Loucy (cell line): ENCODE measurements at regions not wholly inside any gene's neighbourhood (a gene's known extent, or its start where the extent isn't known, plus 50 kb on each side); places are given as distances from the start of the nearest gene placed in this dataset.

Experiments
- H2AFZ ChIP-seq: fragments of 200-600 bp; sonication (generic); 2 replicates; pipeline ENCODE4 v1.6.0; 2016; ENCODE audit warnings: antibody characterized with exemption, mild to moderate bottlenecking, low read length, moderate library complexity
- H3F3A ChIP-seq: fragments of 200-600 bp; 2 replicates; pipeline ENCODE4 v1.6.0; 2016; ENCODE audit warnings: antibody characterized with exemption, low read depth, mild to moderate bottlenecking
- H3K27me3 ChIP-seq: fragments of 200-600 bp; sonication (generic); 2 replicates; pipeline ENCODE4 v1.6.1; 2014; ENCODE audit warnings: low read length, mild to moderate bottlenecking; ENCODE audit not compliant: insufficient read depth, poor library complexity, severe bottlenecking
- H3K36me3 ChIP-seq: fragments of 200-600 bp; sonication (generic); 2 replicates; pipeline ENCODE4 v1.6.1; 2016; ENCODE audit warnings: low read length; ENCODE audit not compliant: insufficient read depth
- H3K4me1 ChIP-seq: fragments of 200-600 bp; sonication (generic); 2 replicates; pipeline ENCODE4 v1.5.1; 2014; ENCODE audit warnings: low read length, mild to moderate bottlenecking; ENCODE audit not compliant: insufficient read depth, poor library complexity, severe bottlenecking
- H3K4me2 ChIP-seq: fragments of 200-600 bp; sonication (generic); 2 replicates; pipeline ENCODE4 v1.6.0; 2014; ENCODE audit warnings: antibody characterized with exemption, low read length, low read depth, mild to moderate bottlenecking; ENCODE audit not compliant: poor library complexity, severe bottlenecking
- H3K4me3 ChIP-seq: fragments of 200-600 bp; sonication (generic); 2 replicates; pipeline ENCODE4 v1.5.1; 2014; ENCODE audit warnings: low read length, mild to moderate bottlenecking, mixed read lengths; ENCODE audit not compliant: poor library complexity, severe bottlenecking
- H3K79me2 ChIP-seq: fragments of 200-600 bp; sonication (generic); 2 replicates; pipeline ENCODE4 v1.6.1; 2014; ENCODE audit warnings: low read length; ENCODE audit not compliant: insufficient read depth
- H3K9ac ChIP-seq: fragments of 200-600 bp; sonication (generic); 2 replicates; pipeline ENCODE4 v1.6.0; 2014; ENCODE audit warnings: mild to moderate bottlenecking, low read depth, low read length, moderate library complexity; ENCODE audit not compliant: poor library complexity, severe bottlenecking
- H3K9me2 ChIP-seq: fragments of 200-600 bp; sonication (generic); replicated peaks from 2 replicates; pipeline ENCODE4 v1.6.1; 2016; ENCODE audit warnings: low read depth, low read length, mixed read lengths
- H3K9me3 ChIP-seq: fragments of 200-600 bp; sonication (generic); 2 replicates; pipeline ENCODE4 v1.6.1; 2014; ENCODE audit warnings: mild to moderate bottlenecking, antibody characterized with exemption, low read length, low read depth; ENCODE audit not compliant: insufficient read depth
- H4K20me1 ChIP-seq: fragments of 200-600 bp; sonication (generic); 2 replicates; pipeline ENCODE4 v1.6.0; 2014; ENCODE audit warnings: antibody characterized with exemption, low read length, mild to moderate bottlenecking; ENCODE audit not compliant: insufficient read depth, poor library complexity, severe bottlenecking
- EZH2phosphoT487 ChIP-seq: fragments of 200-600 bp; IDR thresholded peaks from 2 replicates; pipeline ENCODE4 v1.6.1; 2018; ENCODE audit warnings: antibody characterized with exemption, mild to moderate bottlenecking, moderate library complexity, borderline replicate concordance
- TF ChIP-seq, protein P1 (sequence below): fragments of 200-600 bp; sonication (generic); conservative IDR thresholded peaks from 2 replicates; pipeline ENCODE4 v1.5.1; 2014; ENCODE audit warnings: mild to moderate bottlenecking, antibody characterized with exemption, low read length

DNA sequence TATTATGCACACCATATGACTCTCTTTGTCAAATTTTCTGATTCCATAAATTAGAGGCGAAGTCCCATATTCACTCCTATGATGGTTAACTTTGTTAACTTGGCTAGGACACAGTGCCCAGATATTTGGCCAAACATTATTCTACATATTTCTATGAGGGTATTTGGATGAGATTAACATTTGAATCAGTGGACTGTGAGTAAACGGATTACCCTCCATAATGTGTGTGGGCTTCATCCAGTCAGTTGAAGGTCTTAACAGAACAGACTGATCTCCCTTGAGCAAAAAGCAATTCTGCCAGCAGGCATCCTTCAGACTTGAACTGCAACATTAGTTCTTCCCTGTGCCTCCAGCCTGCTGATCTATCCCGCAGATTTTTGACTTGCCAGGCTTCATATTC, 69.9 kb downstream of the FZD4 start:
- Histone ChIP-seq H2AFZ (no peak overlapping the region), H3K36me3 (no peaks in the 10 kb centered on the region), H4K20me1 (no peaks in the 10 kb centered on the region), H3K9me3 (no peaks in the 10 kb centered on the region), H3F3A (no peaks in the 10 kb centered on the region), H3K4me1 (no peaks in the 10 kb centered on the region), H3K79me2 (no peaks in the 10 kb centered on the region), H3K4me2 (no peak overlapping the region), H3K4me3 (no peak overlapping the region), H3K9me2 (no peaks in the 10 kb centered on the region), H3K27me3 (no peaks in the 10 kb centered on the region), H3K9ac (no peak overlapping the region)
- no peak for TF ChIP-seq EZH2phosphoT487
- TF ChIP-seq, protein P1, sequence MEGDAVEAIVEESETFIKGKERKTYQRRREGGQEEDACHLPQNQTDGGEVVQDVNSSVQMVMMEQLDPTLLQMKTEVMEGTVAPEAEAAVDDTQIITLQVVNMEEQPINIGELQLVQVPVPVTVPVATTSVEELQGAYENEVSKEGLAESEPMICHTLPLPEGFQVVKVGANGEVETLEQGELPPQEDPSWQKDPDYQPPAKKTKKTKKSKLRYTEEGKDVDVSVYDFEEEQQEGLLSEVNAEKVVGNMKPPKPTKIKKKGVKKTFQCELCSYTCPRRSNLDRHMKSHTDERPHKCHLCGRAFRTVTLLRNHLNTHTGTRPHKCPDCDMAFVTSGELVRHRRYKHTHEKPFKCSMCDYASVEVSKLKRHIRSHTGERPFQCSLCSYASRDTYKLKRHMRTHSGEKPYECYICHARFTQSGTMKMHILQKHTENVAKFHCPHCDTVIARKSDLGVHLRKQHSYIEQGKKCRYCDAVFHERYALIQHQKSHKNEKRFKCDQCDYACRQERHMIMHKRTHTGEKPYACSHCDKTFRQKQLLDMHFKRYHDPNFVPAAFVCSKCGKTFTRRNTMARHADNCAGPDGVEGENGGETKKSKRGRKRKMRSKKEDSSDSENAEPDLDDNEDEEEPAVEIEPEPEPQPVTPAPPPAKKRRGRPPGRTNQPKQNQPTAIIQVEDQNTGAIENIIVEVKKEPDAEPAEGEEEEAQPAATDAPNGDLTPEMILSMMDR, result no peak

DNA sequence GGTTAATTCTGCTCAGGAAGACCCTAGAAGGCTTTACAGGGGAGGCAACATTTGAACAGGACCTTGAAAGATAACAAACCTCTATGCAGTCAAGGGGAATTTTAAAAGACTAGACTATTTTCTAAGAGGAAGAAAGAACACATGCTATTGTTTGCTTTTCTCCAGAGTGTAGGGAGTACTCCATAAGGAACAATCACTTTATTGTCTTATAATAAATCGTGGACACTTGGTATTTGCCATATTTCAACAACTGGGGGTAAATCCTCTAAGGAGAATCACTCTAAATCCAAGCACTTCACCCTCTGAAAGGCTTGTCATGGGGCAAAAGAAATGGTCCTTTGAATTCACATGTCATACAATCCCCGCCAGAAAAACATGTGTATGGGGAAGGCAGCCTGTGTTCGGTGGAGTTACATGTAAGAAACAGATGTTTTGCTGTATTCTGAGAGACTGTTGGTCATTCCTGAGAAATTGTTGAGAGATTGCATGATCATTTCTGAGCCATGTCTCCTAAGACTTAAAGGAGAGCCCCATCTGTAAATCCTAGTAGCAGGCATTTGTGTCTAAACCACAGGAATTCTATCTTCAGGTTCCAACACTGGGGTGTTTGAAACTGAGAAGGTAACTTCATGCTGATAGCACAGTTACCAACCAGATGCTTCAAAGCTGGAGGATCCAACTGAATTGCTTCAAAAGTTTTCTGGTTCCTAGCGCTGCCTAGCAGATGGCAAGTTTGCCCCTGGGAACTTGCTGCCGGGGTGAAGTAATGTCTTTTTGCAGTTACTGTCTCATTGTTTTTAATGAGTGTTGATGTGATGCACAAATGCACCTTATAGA, 66.8 kb downstream of the FZD4 start:
- Histone ChIP-seq H3K4me1 (no peaks in the 10 kb centered on the region), H3K79me2 (no peaks in the 10 kb centered on the region), H3K27me3 (no peaks in the 10 kb centered on the region), H3K36me3 (no peaks in the 10 kb centered on the region), H3K9me2 (no peaks in the 10 kb centered on the region), H4K20me1 (no peaks in the 10 kb centered on the region), H3K9ac (no peak overlapping the region), H3F3A (no peaks in the 10 kb centered on the region), H3K9me3 (no peaks in the 10 kb centered on the region), H3K4me2 (no peak overlapping the region), H3K4me3 (no peak overlapping the region), H2AFZ (no peak overlapping the region)
- TF ChIP-seq, protein P1, result no peak
- no peak for TF ChIP-seq EZH2phosphoT487

GRCh38 chr11:86889001-86889341, 66.2 kb downstream of the FZD4 start:
- H3K79me2 ChIP-seq, result no peaks in the 10 kb centered on the region
- no peak overlapping the region for H3K9ac ChIP-seq
- H3K4me2 ChIP-seq, result no peak overlapping the region
- no peaks in the 10 kb centered on the region for H3K27me3 ChIP-seq
- no peaks in the 10 kb centered on the region for H3F3A ChIP-seq
- H3K9me3 ChIP-seq, result no peaks in the 10 kb centered on the region
- no peaks in the 10 kb centered on the region for H3K9me2 ChIP-seq
- no peak for TF ChIP-seq EZH2phosphoT487
- TF ChIP-seq, protein P1, result no peak
- no peak overlapping the region for H3K4me3 ChIP-seq
- no peaks in the 10 kb centered on the region for H3K4me1 ChIP-seq
- H4K20me1 ChIP-seq, result no peaks in the 10 kb centered on the region
- H2AFZ ChIP-seq, result no peak overlapping the region
- H3K36me3 ChIP-seq, result no peaks in the 10 kb centered on the region
